IPS-20b (cell line): ENCODE measurements at regions not wholly inside any gene's neighbourhood (a gene's known extent, or its start where the extent isn't known, plus 50 kb on each side); places are given as distances from the start of the nearest gene placed in this dataset.
"Not testable (repeated sequence)": the region's sequence is repeated elsewhere in the genome, so short reads cannot be mapped to it uniquely, and the experiment has no call there.

Experiments
- H3K27ac ChIP-seq: one replicate; pipeline ENCODE4 v1.5.1; 2013; ENCODE audit warnings: low read length
- H3K27me3 ChIP-seq: 2 replicates; pipeline ENCODE4 v1.6.1; 2013; ENCODE audit warnings: mild to moderate bottlenecking, low read length, inconsistent platforms; ENCODE audit not compliant: insufficient read depth
- H3K36me3 ChIP-seq: 2 replicates; pipeline ENCODE4 v1.6.1; 2013; ENCODE audit warnings: low read depth, mild to moderate bottlenecking, inconsistent platforms, low read length, moderate library complexity; ENCODE audit not compliant: insufficient read depth
- H3K4me1 ChIP-seq: 2 replicates; pipeline ENCODE4 v1.6.1; 2013; ENCODE audit warnings: mild to moderate bottlenecking, control low read depth, inconsistent platforms, low read length, moderate library complexity; ENCODE audit not compliant: insufficient read depth
- H3K4me3 ChIP-seq: 2 replicates; pipeline ENCODE4 v1.5.1; 2013; ENCODE audit warnings: mild to moderate bottlenecking, low read length, inconsistent platforms
- H3K9ac ChIP-seq: 2 replicates; pipeline ENCODE4 v1.6.1; 2013; ENCODE audit warnings: low read depth, mild to moderate bottlenecking, inconsistent platforms, low read length, moderate library complexity
- H3K9me3 ChIP-seq: 2 replicates; pipeline ENCODE4 v1.6.1; 2013; ENCODE audit warnings: mild to moderate bottlenecking, low read depth, low read length, inconsistent platforms; ENCODE audit not compliant: insufficient read depth

- no peaks in the 10 kb centered on the region for H3K27me3 ChIP-seq
- H3K4me1 ChIP-seq: no peaks in the 10 kb centered on the region; the same call in 1 of the 2 replicates
- H3K36me3 ChIP-seq: no peaks in the 10 kb centered on the region
- H3K4me3 ChIP-seq: no peak overlapping the region
- no peak overlapping the region for H3K27ac ChIP-seq
- no peak overlapping the region for H3K9ac ChIP-seq
- no peaks in the 10 kb centered on the region for H3K9me3 ChIP-seq
Observed at GRCh38 chr6:163739408-163739725, 324.8 kb downstream of the QKI start.

DNA sequence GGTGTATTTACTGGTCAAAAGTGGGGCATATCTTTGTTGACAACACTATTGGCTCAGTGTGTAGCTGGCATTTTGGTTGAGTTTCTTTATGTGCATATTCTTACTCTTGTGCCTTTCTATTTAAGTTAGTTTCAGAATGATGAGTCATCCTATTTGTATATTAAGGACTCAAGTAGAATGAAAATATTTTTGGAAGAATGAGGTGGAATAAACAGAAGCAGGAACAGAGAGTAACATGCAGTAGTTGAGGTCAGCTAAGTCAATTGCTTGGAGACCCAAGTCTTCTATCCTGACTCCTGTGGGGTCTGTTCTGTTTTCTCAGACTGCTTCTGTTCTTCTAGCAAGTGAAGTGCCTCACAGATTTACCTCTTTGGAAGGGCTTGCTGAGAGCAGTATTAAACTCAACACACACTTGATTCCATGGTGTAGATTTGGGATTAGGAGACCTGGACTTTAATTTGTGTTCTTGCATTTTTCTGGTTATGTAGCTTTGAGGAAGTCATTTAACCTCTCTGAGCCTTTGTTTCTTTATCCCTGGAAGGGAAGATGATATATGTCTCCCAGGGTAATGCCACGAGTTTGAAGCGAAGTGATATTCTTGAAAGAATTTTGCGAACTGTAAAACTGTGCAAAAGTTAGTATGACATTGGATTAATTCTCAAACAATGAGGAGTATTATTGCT lies 324.3 kb downstream of the QKI start:
- no peak overlapping the region for H3K27ac ChIP-seq

GRCh38 chr6:163738304-163738703 lies 323.8 kb downstream of the QKI start:
- H3K9ac ChIP-seq: no peak overlapping the region

More for the DNA sequence above, 324.3 kb downstream of the QKI start:
- H3K4me1 ChIP-seq: no peaks in the 10 kb centered on the region; the same call in 1 of the 2 replicates
- no peak overlapping the region for H3K9ac ChIP-seq
- H3K27me3 ChIP-seq: no peaks in the 10 kb centered on the region
- H3K4me3 ChIP-seq: no peak overlapping the region
- no peaks in the 10 kb centered on the region for H3K36me3 ChIP-seq
- H3K9me3 ChIP-seq: no peaks in the 10 kb centered on the region

DNA sequence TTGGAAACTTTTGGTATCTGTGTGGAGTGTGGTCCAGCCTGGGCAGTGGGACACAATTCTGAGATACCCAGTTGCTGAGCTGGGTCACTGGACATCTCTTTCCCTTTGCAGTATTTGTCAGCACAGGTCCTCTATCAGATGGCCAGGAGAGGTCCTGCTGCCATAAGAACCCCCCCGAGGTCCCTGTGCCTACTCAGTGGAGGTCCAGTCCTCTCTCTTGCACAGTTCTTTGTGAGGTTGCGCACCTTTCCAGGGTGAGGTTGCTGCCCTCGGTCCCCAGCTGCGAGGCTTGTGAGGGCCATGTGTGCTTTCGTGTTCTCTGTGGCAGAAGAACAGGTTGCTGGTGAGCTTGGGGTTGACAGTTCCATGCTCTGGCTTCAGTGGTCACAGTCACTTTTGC lies 320.6 kb downstream of the QKI start:
- Histone ChIP-seq H3K9ac (no peak overlapping the region), H3K36me3 (no peaks in the 10 kb centered on the region), H3K27ac (no peak overlapping the region), H3K9me3 (no peaks in the 10 kb centered on the region), H3K4me1 (no peaks in the 10 kb centered on the region; the same call in 1 of the 2 replicates), H3K27me3 (no peaks in the 10 kb centered on the region), H3K4me3 (no peak overlapping the region)

More at GRCh38 chr6:163738304-163738703, 323.8 kb downstream of the QKI start:
- Histone ChIP-seq H3K9me3 (no peaks in the 10 kb centered on the region), H3K4me3 (no peak overlapping the region), H3K36me3 (no peaks in the 10 kb centered on the region), H3K27me3 (no peaks in the 10 kb centered on the region), H3K4me1 (no peaks in the 10 kb centered on the region; the same call in 1 of the 2 replicates), H3K27ac (no peak overlapping the region)

- no peaks in the 10 kb centered on the region for H3K4me1 ChIP-seq
- H3K9ac ChIP-seq: no peak overlapping the region
- no peak overlapping the region for H3K4me3 ChIP-seq
- H3K27ac ChIP-seq: no peak overlapping the region
- H3K36me3 ChIP-seq: no peaks in the 10 kb centered on the region
- no peaks in the 10 kb centered on the region for H3K27me3 ChIP-seq
- no peaks in the 10 kb centered on the region for H3K9me3 ChIP-seq
Observed at GRCh38 chr6:163733061-163733460, 318.5 kb downstream of the QKI start.

- no peak overlapping the region for H3K4me3 ChIP-seq
- H3K9ac ChIP-seq: no peak overlapping the region
- H3K4me1 ChIP-seq: no peaks in the 10 kb centered on the region
- H3K27ac ChIP-seq: no peak overlapping the region
- H3K27me3 ChIP-seq: no peaks in the 10 kb centered on the region
- H3K36me3 ChIP-seq: no peaks in the 10 kb centered on the region
- H3K9me3 ChIP-seq: no peaks in the 10 kb centered on the region
Observed at GRCh38 chr6:163732479-163732878, 318.0 kb downstream of the QKI start.

DNA sequence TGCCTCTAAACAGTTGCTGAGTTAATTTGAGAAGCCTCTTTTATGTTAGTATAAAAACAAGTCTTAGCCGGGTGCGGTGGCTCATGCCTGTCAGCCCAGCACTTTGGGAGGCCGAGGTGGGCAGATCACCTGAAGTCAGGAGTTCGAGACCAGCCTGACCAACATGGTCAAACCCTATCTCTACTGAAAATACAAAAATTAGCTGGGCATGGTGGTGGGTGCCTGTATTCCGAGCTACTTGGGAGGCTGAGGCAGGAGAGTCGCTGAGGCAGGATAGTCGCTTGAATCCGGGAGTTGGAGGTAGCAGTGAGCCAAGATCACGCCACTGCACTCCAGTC lies 317.5 kb downstream of the QKI start:
- H3K27ac ChIP-seq, H3K9me3 ChIP-seq, H3K27me3 ChIP-seq, H3K4me3 ChIP-seq, H3K36me3 ChIP-seq, H3K9ac ChIP-seq, H3K4me1 ChIP-seq: not testable (repeated sequence)

GRCh38 chr6:163731215-163732013 lies 316.9 kb downstream of the QKI start:
- Histone ChIP-seq H3K9ac (no peak overlapping the region), H3K27ac (no peak overlapping the region), H3K9me3 (no peaks in the 10 kb centered on the region), H3K4me1 (no peaks in the 10 kb centered on the region), H3K27me3 (no peaks in the 10 kb centered on the region), H3K36me3 (no peaks in the 10 kb centered on the region), H3K4me3 (no peak overlapping the region)

GRCh38 chr6:163730246-163731210 lies 316.0 kb downstream of the QKI start:
- H3K9me3 ChIP-seq: no peaks in the 10 kb centered on the region
- H3K4me3 ChIP-seq: no peak overlapping the region
- no peaks in the 10 kb centered on the region for H3K4me1 ChIP-seq
- H3K27ac ChIP-seq: no peak overlapping the region
- H3K27me3 ChIP-seq: no peaks in the 10 kb centered on the region
- H3K9ac ChIP-seq: no peak overlapping the region
- no peaks in the 10 kb centered on the region for H3K36me3 ChIP-seq

DNA sequence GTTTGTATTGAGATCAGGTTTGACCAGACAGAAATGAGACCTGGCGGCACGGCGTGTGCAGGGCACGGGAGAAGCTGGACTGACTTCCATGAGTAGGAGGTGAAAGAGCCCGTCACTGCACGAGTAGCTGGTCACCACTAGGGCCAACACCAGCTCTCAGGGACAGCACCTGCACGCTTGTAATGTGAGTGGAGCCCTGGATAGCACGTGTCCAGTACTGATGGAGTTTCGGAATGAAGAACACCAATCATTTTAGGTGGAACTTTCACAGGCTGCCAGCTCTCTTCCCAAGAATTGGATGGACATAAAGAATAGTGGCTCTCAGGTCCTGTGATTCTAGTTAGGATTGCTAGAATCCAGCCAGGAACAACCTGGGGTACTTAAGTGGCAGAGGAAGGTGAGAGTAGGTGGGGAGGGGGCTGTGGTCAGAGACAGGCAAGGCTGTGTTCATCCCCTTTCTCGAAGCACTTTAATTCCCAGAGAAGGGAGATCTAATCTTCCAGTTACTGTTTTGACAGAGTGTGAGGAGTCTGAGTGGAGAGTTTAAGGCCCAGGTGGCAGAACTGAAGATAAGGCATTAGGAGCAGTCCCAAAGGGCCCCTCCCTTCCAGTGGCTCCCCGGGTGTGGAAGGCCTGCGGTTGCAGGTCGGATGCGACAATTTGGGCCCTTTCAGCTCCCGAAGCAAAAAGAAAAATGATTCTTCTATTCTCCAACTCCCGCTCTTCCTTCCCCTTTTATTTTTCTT lies 314.8 kb downstream of the QKI start:
- Histone ChIP-seq H3K4me3 (no peak overlapping the region), H3K27me3 (no peaks in the 10 kb centered on the region), H3K4me1 (no peaks in the 10 kb centered on the region), H3K9ac (no peak overlapping the region), H3K36me3 (no peaks in the 10 kb centered on the region), H3K9me3 (no peaks in the 10 kb centered on the region), H3K27ac (no peak overlapping the region)

- Histone ChIP-seq H3K4me1 (no peaks in the 10 kb centered on the region), H3K36me3 (no peaks in the 10 kb centered on the region), H3K4me3 (no peak overlapping the region), H3K9ac (no peak overlapping the region), H3K27me3 (no peaks in the 10 kb centered on the region), H3K9me3 (no peaks in the 10 kb centered on the region), H3K27ac (no peak overlapping the region)
Observed at GRCh38 chr6:163728442-163729126, 314.1 kb downstream of the QKI start.
